ENCODE measurements at regions not wholly inside any gene's neighbourhood (a gene's known extent, or its start where the extent isn't known, plus 50 kb on each side); places are given as distances from the start of the nearest gene placed in this dataset.

- no peak overlapping the region for H3K4me3 Mint-ChIP-seq
- H3K27me3 Mint-ChIP-seq (ENCODE audit: low read depth) = no peaks in the 10 kb centered on the region
- TF ChIP-seq ESRRA (CRISPR knock-in tag; IDR thresholded peaks at IDR 0.05; ENCODE audit: borderline replicate concordance) = no peak
- TF ChIP-seq SMAD3 (CRISPR knock-in tag; IDR thresholded peaks at IDR 0.05; ENCODE audit: borderline replicate concordance) = no peak
- no peak for TF ChIP-seq OVOL2 (CRISPR knock-in tag; IDR thresholded peaks at IDR 0.05; ENCODE audit: borderline replicate concordance)
- ChIA-PET CTCF (interaction anchor here (1.4 kb wide), 1 partner anchor 278 kb away, joined by 3 read pairs; no protein-coding TSS in a partner anchor), POLR2A (no interaction called here)
- ATAC-seq (no peak), DNase-seq (ENCODE audit: low spot score) (no peak)
- no peak overlapping the region for H3K27ac Mint-ChIP-seq
- no peaks in the 10 kb centered on the region for H3K36me3 Mint-ChIP-seq
- no peaks in the 10 kb centered on the region for H3K9me3 Mint-ChIP-seq
- no peaks in the 10 kb centered on the region for H3K4me1 Mint-ChIP-seq
Measured at GRCh38 chr1:90313778-90314177, 318.9 kb downstream of the ZNF326 start.

- H3K4me1 Mint-ChIP-seq = no peaks in the 10 kb centered on the region
- H3K36me3 Mint-ChIP-seq = no peaks in the 10 kb centered on the region
- ATAC-seq = no peak
- no peak overlapping the region for H3K4me3 Mint-ChIP-seq
- no peak overlapping the region for H3K27ac Mint-ChIP-seq
- H3K27me3 Mint-ChIP-seq (ENCODE audit: low read depth) = no peaks in the 10 kb centered on the region
- CTCF ChIA-PET = no interaction called here
- TF ChIP-seq PRDM15 (CRISPR knock-in tag; IDR thresholded peaks at IDR 0.05) (no peak), NR1H2 (CRISPR knock-in tag; IDR thresholded peaks at IDR 0.05) (no peak), ZNF425 (CRISPR knock-in tag; conservative IDR thresholded peaks at IDR 0.05) (no peak), NR3C1 (CRISPR knock-in tag; conservative IDR thresholded peaks at IDR 0.05; ENCODE audit: low read depth) (no peak), NFYB (CRISPR knock-in tag; conservative IDR thresholded peaks at IDR 0.05; ENCODE audit: low read depth) (no peak), PREB (CRISPR knock-in tag; IDR thresholded peaks at IDR 0.05; ENCODE audit: borderline replicate concordance) (no peak), ERG (CRISPR knock-in tag; IDR thresholded peaks at IDR 0.05) (no peak), GABPB1 (CRISPR knock-in tag; IDR thresholded peaks at IDR 0.05) (no peak), ZNF671 (CRISPR knock-in tag; IDR thresholded peaks at IDR 0.05) (no peak), GTF2I (CRISPR knock-in tag; conservative IDR thresholded peaks at IDR 0.05) (no peak), PRRX2 (CRISPR knock-in tag; IDR thresholded peaks at IDR 0.05) (no peak), HMGXB4 (CRISPR knock-in tag; IDR thresholded peaks at IDR 0.05) (no peak), FOXP4 (CRISPR knock-in tag; IDR thresholded peaks at IDR 0.05) (no peak), ATF6 (CRISPR knock-in tag; IDR thresholded peaks at IDR 0.05) (no peak)
- peaks cover 6% of the 10 kb centered on the region for H3K9me3 Mint-ChIP-seq
- no peak for DNase-seq (ENCODE audit: low spot score)
- POLR2A ChIA-PET = no interaction called here
Measured at GRCh38 chr1:90309806-90310205, 314.9 kb downstream of the ZNF326 start.

Measured in WTC11 (cell line).